ENCODE measurements at regions not wholly inside any gene's neighbourhood (a gene's known extent, or its start where the extent isn't known, plus 50 kb on each side); places are given as distances from the start of the nearest gene placed in this dataset.

- H3K56ac ChIP-seq (ENCODE audit: insufficient read length, low read depth, low read length), result no peak overlapping the region
- H3K23ac ChIP-seq (ENCODE audit: insufficient read length, low read depth, low read length), result no peak overlapping the region
- H2BK5ac ChIP-seq (ENCODE audit: insufficient read length, low read length), result no peak overlapping the region
- no peak overlapping the region for H3K4me2 ChIP-seq (ENCODE audit: insufficient read depth, insufficient read length, low read length)
- no peaks in the 10 kb centered on the region for H3K9me3 ChIP-seq (ENCODE audit: control insufficient read depth, low read depth, low read length)
- H3K4ac ChIP-seq (ENCODE audit: low read depth, low read length), result no peak overlapping the region
- H2BK20ac ChIP-seq (ENCODE audit: low read depth, low read length, poor library complexity, severe bottlenecking), result no peak overlapping the region
- no CpG with 5 or more reads among the region's 4 CpGs for WGBS (ENCODE audit: extremely low coverage, insufficient read length, low lambda C conversion rate)
- no peak overlapping the region for H3K27ac ChIP-seq (ENCODE audit: insufficient read length, low read depth, low read length)
- no peak overlapping the region for H3K14ac ChIP-seq (ENCODE audit: insufficient read depth, low read length)
- no peak overlapping the region; a peak in 1 of 7 replicates for H3K27ac Mint-ChIP-seq
- H2AK5ac ChIP-seq (ENCODE audit: insufficient read length, low read length), result no peak overlapping the region
- H4K20me1 ChIP-seq (ENCODE audit: control insufficient read depth, insufficient read depth, insufficient read length), result no peaks in the 10 kb centered on the region
- H4K91ac ChIP-seq (ENCODE audit: insufficient read length, low read depth, low read length), result no peak overlapping the region
- DNase-seq, result no peak
- H3K9me3 Mint-ChIP-seq, result no peaks in the 10 kb centered on the region; a peak in 1 of 5 replicates
- H3K79me2 ChIP-seq (ENCODE audit: insufficient read depth, low read length), result no peaks in the 10 kb centered on the region
- H3K9ac ChIP-seq (ENCODE audit: extremely low read depth, insufficient read length, low read length), result no peak overlapping the region
- H4K5ac ChIP-seq (ENCODE audit: insufficient read length, low read depth, low read length), result no peak overlapping the region
- H3K18ac ChIP-seq (ENCODE audit: insufficient read length, low read depth, low read length), result no peak overlapping the region
- no peak for TF ChIP-seq CTCF (conservative IDR thresholded peaks at IDR 0.05)
- H3K4me3 Mint-ChIP-seq, result no peak overlapping the region
- no peak overlapping the region for H3T11ph ChIP-seq (ENCODE audit: low read length)
- no peaks in the 10 kb centered on the region for H3K79me1 ChIP-seq (ENCODE audit: insufficient read depth, low read depth, low read length, poor library complexity, severe bottlenecking)
- H4K8ac ChIP-seq (replicated peaks; ENCODE audit: insufficient read length, low read depth, low read length), result no peak overlapping the region
- no peak overlapping the region for H2BK120ac ChIP-seq (ENCODE audit: low read depth, low read length, poor library complexity, severe bottlenecking)
- H3K36me3 Mint-ChIP-seq (ENCODE audit: insufficient read depth in 1 of 3, low read depth in 3 of 3), result no peaks in the 10 kb centered on the region
- H3K4me1 ChIP-seq (ENCODE audit: insufficient read depth, low read length), result peaks cover 4% of the 10 kb centered on the region
- peaks cover 72 to 89% of the 10 kb centered on the region in 2 experiments for H3K4me1 Mint-ChIP-seq
- H3K27me3 Mint-ChIP-seq (ENCODE audit: low read depth), result no peaks in the 10 kb centered on the region
- no peak overlapping the region for H2BK15ac ChIP-seq (ENCODE audit: low read depth, low read length)
- H3K23me2 ChIP-seq (ENCODE audit: insufficient read length, low read depth, low read length, poor library complexity, severe bottlenecking), result no peaks in the 10 kb centered on the region
- H3K27me3 ChIP-seq (ENCODE audit: insufficient read depth, low read length), result no peaks in the 10 kb centered on the region
- no peak overlapping the region for H2AFZ ChIP-seq (ENCODE audit: low read length)
- no peak overlapping the region for H2BK12ac ChIP-seq (ENCODE audit: insufficient read length, low read depth, low read length)
These were observed 262.4 kb downstream of the MEIS1 start for GRCh38 chr2:66697366-66697765.

All from H9 (cell line).